Astrocyte of the cerebellum (primary cell): ENCODE measurements at regions not wholly inside any gene's neighbourhood (a gene's known extent, or its start where the extent isn't known, plus 50 kb on each side); places are given as distances from the start of the nearest gene placed in this dataset.

Source experiments
- DNase-seq: peaks from one replicate; pipeline ENCODE4 v3.0.0-alpha.2; 2011; ENCODE audit warnings: low read depth
- H3K4me3 ChIP-seq: 2 replicates; pipeline ENCODE4 v1.5.1; 2011; ENCODE audit warnings: mild to moderate bottlenecking, low read depth, low read length, moderate library complexity
- CTCF ChIP-seq: IDR thresholded peaks from 2 replicates; pipeline ENCODE4 v1.5.1; 2012; ENCODE audit warnings: low read length, low read depth, moderate library complexity, mild to moderate bottlenecking; ENCODE audit errors: missing control alignments
- in situ Hi-C: cut with HindIII; loops from 2 replicates; pipeline ENCODE4 v1.10.0; 2017; ENCODE audit warnings: low sequenced_read_pairs

- TF ChIP-seq CTCF, result no peak
- no peak overlapping the region for H3K4me3 ChIP-seq
- in situ Hi-C loops, result no loop called here
- no peak for DNase-seq
Observed at GRCh38 chr13:59211606-59212005, 952.1 kb downstream of the DIAPH3 start.

- no peak overlapping the region for H3K4me3 ChIP-seq
- DNase-seq, result no peak
- TF ChIP-seq CTCF, result no peak
- in situ Hi-C loops, result no loop called here
Observed at GRCh38 chr13:59229401-59229800, 934.3 kb downstream of the DIAPH3 start.

- in situ Hi-C loops, result no loop called here
- no peak for DNase-seq
- no peak overlapping the region for H3K4me3 ChIP-seq
- TF ChIP-seq CTCF, result no peak
Observed at GRCh38 chr13:59229861-59230260, 933.9 kb downstream of the DIAPH3 start.

- TF ChIP-seq CTCF, result no peak
- in situ Hi-C loops, result no loop called here
- DNase-seq, result no peak
- H3K4me3 ChIP-seq, result no peak overlapping the region
Observed at GRCh38 chr13:59230484-59231264, 933.1 kb downstream of the DIAPH3 start.

- in situ Hi-C loops, result no loop called here
- TF ChIP-seq CTCF, result no peak
- DNase-seq, result no peak
- no peak overlapping the region for H3K4me3 ChIP-seq
Observed at GRCh38 chr13:59236309-59236919, 927.3 kb downstream of the DIAPH3 start.

GRCh38 chr13:59236944-59237343 is 926.8 kb downstream of the DIAPH3 start:
- no peak overlapping the region for H3K4me3 ChIP-seq
- DNase-seq, result no peak
- in situ Hi-C loops, result no loop called here
- no peak for TF ChIP-seq CTCF
